ENCODE measurements at regions not wholly inside any gene's neighbourhood (a gene's known extent, or its start where the extent isn't known, plus 50 kb on each side); places are given as distances from the start of the nearest gene placed in this dataset.

DNA sequence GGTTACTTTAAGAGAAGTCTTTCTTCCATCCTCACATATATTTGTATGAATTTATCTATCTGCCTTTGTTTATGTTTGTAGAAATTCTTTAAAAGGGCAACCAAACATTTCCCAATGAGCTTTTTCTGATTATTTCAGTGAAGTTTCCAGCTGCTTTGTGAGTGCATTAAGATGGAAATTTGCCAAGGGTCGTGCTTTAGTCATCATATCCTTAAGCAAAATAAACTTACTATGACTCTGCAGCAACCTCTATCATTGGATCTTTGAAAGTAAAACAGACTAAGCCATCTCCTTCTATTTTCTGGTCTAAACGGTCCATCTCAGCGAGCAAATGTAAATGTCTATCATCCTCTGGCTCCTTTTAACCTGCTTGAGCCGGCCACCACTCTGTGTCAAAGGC is 489.3 kb downstream of the SOX11 start:
- H4K8ac ChIP-seq (ENCODE audit: extremely low read depth, insufficient read depth, low read length) = no peak overlapping the region
- H3K4ac ChIP-seq (replicated peaks; ENCODE audit: insufficient read length, low read depth, low read length) = no peak overlapping the region
- no peak overlapping the region for H2BK12ac ChIP-seq (ENCODE audit: low read depth, low read length)
- no peak overlapping the region for H3K14ac ChIP-seq (ENCODE audit: insufficient read length)
- no peaks in the 10 kb centered on the region for H3K79me2 ChIP-seq (ENCODE audit: control insufficient read depth in 1 of 2, insufficient read depth in 2 of 2, low read length in 2 of 2)
- no peaks in the 10 kb centered on the region for H3K9me3 ChIP-seq (ENCODE audit: insufficient read depth in 2 of 2, low read depth in 1 of 2, low read length in 1 of 2)
- no peaks in the 10 kb centered on the region for H3K27me3 ChIP-seq (replicated peaks in 1 of 4; ENCODE audit: control insufficient read depth in 3 of 4, extremely low read depth in 1 of 4, insufficient read depth in 3 of 4, low read length in 3 of 4)
- no peak overlapping the region for H3K4me2 ChIP-seq (ENCODE audit: insufficient read depth in 1 of 2, low read depth in 2 of 2, low read length in 2 of 2)
- no peak overlapping the region for H3K18ac ChIP-seq (ENCODE audit: extremely low read depth, low read length)
- H2AFZ ChIP-seq (ENCODE audit: low read length) = peak overlapping the region; percentile 88; the same call in 1 of the 2 replicates
- CTCF ChIA-PET (ENCODE audit: partially characterized antibody) = interaction anchor here (0.9 to 1.0 kb wide), 2 partner anchors 13 to 68 kb away, joined by 3 to 4 read pairs; no protein-coding TSS in a partner anchor
- H2BK20ac ChIP-seq (ENCODE audit: low read length) = no peak overlapping the region
- no peaks in the 10 kb centered on the region; the same call in 1 of the 2 replicates for H3K23me2 ChIP-seq (ENCODE audit: low read depth, low read length)
- DNase-seq (ENCODE audit: low read depth in 1 of 2, low spot score in 2 of 2) (no peak), FAIRE-seq (no peak)
- H3K79me1 ChIP-seq (ENCODE audit: low read depth, low read length) = no peaks in the 10 kb centered on the region
- no peak overlapping the region for H3K27ac ChIP-seq (ENCODE audit: low read depth, low read length)
- no peak overlapping the region for H3K4me3 ChIP-seq (ENCODE audit: extremely low read depth in 1 of 4, insufficient read depth in 2 of 4, low read depth in 3 of 4, low read length in 4 of 4)
- 89% methylated on average over 4 of the region's 4 CpGs; no CpG with 5 or more reads in 1 of the 2 experiments for WGBS, 2 experiments (ENCODE audit: extremely low coverage in 1 of 2, insufficient coverage in 1 of 2, insufficient read length in 1 of 2, insufficient replicate concordance in 2 of 2, low coverage in 1 of 2, low lambda C conversion rate in 2 of 2, missing lambda C conversion rate in 1 of 2)
- H3K23ac ChIP-seq (ENCODE audit: insufficient read length) = no peak overlapping the region
- H4K20me1 ChIP-seq (replicated peaks in 1 of 2; ENCODE audit: control insufficient read depth in 1 of 2, insufficient read depth in 2 of 2, low read length in 2 of 2) = no peaks in the 10 kb centered on the region
- no peak overlapping the region for H3K9ac ChIP-seq (replicated peaks in 1 of 4; ENCODE audit: extremely low read depth in 1 of 4, low read depth in 3 of 4, low read length in 3 of 4)
- no peaks in the 10 kb centered on the region for H3K4me1 ChIP-seq (replicated peaks in 1 of 4; ENCODE audit: control insufficient read depth in 3 of 4, insufficient read depth in 4 of 4, low read length in 3 of 4)
- no peak overlapping the region for H2BK5ac ChIP-seq (ENCODE audit: low read depth, low read length)
- no peak overlapping the region for H2AK5ac ChIP-seq (ENCODE audit: low read depth, low read length)
- H3K36me3 ChIP-seq (ENCODE audit: control insufficient read depth in 2 of 4, insufficient read depth in 4 of 4, low read length in 3 of 4) = no peaks in the 10 kb centered on the region
- no peak overlapping the region for H2BK120ac ChIP-seq (replicated peaks; ENCODE audit: low read depth, low read length)
- no peak overlapping the region for H4K91ac ChIP-seq (replicated peaks; ENCODE audit: insufficient read length, low read length)
- no peak overlapping the region for H4K5ac ChIP-seq (ENCODE audit: insufficient read length, low read depth, low read length)
- POLR2A ChIA-PET (ENCODE audit: partially characterized antibody) = no interaction called here
- H2BK15ac ChIP-seq (ENCODE audit: low read length) = no peak overlapping the region
- H3K56ac ChIP-seq (replicated peaks; ENCODE audit: insufficient read length, low read depth, low read length) = no peak overlapping the region
- no peak for TF ChIP-seq TBP (IDR thresholded peaks at IDR 0.05; ENCODE audit: low read depth, low read length)
- no peak for TF ChIP-seq PHF8 (conservative IDR thresholded peaks at IDR 0.05; ENCODE audit: low read depth, low read length)
- TF ChIP-seq SRF (IDR thresholded peaks at IDR 0.05; ENCODE audit: low read depth, low read length) = no peak
- no peak for TF ChIP-seq ATF2 (IDR thresholded peaks at IDR 0.05; ENCODE audit: low read length)
- TF ChIP-seq GABPA (IDR thresholded peaks at IDR 0.05; ENCODE audit: borderline replicate concordance, insufficient read depth, low read length) = no peak
- TF ChIP-seq CTBP2 (IDR thresholded peaks at IDR 0.05; ENCODE audit: borderline replicate concordance, insufficient read depth, insufficient read length, low read length) = no peak
- TF ChIP-seq EZH2 (IDR thresholded peaks at IDR 0.05; ENCODE audit: low read depth, low read length, severe bottlenecking) = no peak
- no peak for TF ChIP-seq CTCF (IDR thresholded peaks at IDR 0.05; ENCODE audit: control extremely low read depth in 1 of 3, insufficient read depth in 1 of 3, low read depth in 1 of 3, low read length in 3 of 3)
- no peak for TF ChIP-seq E2F6 (IDR thresholded peaks at IDR 0.05)

Measured in H1 (cell line).